ENCODE measurements at regions not wholly inside any gene's neighbourhood (a gene's known extent, or its start where the extent isn't known, plus 50 kb on each side); places are given as distances from the start of the nearest gene placed in this dataset.

GRCh38 chr4:132238697-132239096 is 910.4 kb upstream of the PCDH10 start:
- no peak for DNase-seq
- intact Hi-C loops (cut with DNase I) = no loop called here

GRCh38 chr4:132240081-132240480 is 909.0 kb upstream of the PCDH10 start:
- intact Hi-C loops (cut with DNase I) = no loop called here
- DNase-seq = no peak

GRCh38 chr4:132245319-132245718 is 903.8 kb upstream of the PCDH10 start:
- intact Hi-C loops (cut with DNase I) = no loop called here
- DNase-seq = no peak

- intact Hi-C loops (cut with DNase I) = no loop called here
- no peak for DNase-seq
These were observed 884.9 kb upstream of the PCDH10 start for GRCh38 chr4:132264176-132264575.

GRCh38 chr4:132266374-132266773 is 882.7 kb upstream of the PCDH10 start:
- no peak for DNase-seq
- intact Hi-C loops (cut with DNase I) = no loop called here

- no peak for DNase-seq
- intact Hi-C loops (cut with DNase I) = no loop called here
These were observed 881.8 kb upstream of the PCDH10 start for GRCh38 chr4:132267321-132267720.

GRCh38 chr4:132269303-132269990 is 879.6 kb upstream of the PCDH10 start:
- intact Hi-C loops (cut with DNase I) = no loop called here
- no peak for DNase-seq

GRCh38 chr4:132275583-132276121 is 873.4 kb upstream of the PCDH10 start:
- intact Hi-C loops (cut with DNase I) = no loop called here
- no peak for DNase-seq

GRCh38 chr4:132276185-132276584 is 872.9 kb upstream of the PCDH10 start:
- DNase-seq = peak in 2 of 10 donors; percentile 48 to 60
- intact Hi-C loops (cut with DNase I) = no loop called here

- intact Hi-C loops (cut with DNase I) = no loop called here
- no peak for DNase-seq
These were observed 872.1 kb upstream of the PCDH10 start for GRCh38 chr4:132276989-132277388.

GRCh38 chr4:132281733-132282132 is 867.4 kb upstream of the PCDH10 start:
- intact Hi-C loops (cut with DNase I) = no loop called here
- no peak for DNase-seq

- no peak for DNase-seq
- intact Hi-C loops (cut with DNase I) = no loop called here
These were observed 864.1 kb upstream of the PCDH10 start for GRCh38 chr4:132284910-132285426.

GRCh38 chr4:132297346-132297745 is 851.7 kb upstream of the PCDH10 start:
- DNase-seq = no peak
- intact Hi-C loops (cut with DNase I) = no loop called here

- intact Hi-C loops (cut with DNase I) = no loop called here
- no peak for DNase-seq
These were observed 849.3 kb upstream of the PCDH10 start for GRCh38 chr4:132299841-132300240.

GRCh38 chr4:132312521-132312920 is 836.6 kb upstream of the PCDH10 start:
- intact Hi-C loops (cut with DNase I) = no loop called here
- DNase-seq = no peak

GRCh38 chr4:132313852-132314251 is 835.2 kb upstream of the PCDH10 start:
- intact Hi-C loops (cut with DNase I) = no loop called here
- DNase-seq = no peak

GRCh38 chr4:132316738-132317137 is 832.4 kb upstream of the PCDH10 start:
- no peak for DNase-seq
- intact Hi-C loops (cut with DNase I) = no loop called here

- DNase-seq = no peak
- intact Hi-C loops (cut with DNase I) = no loop called here
These were observed 831.2 kb upstream of the PCDH10 start for GRCh38 chr4:132317923-132318322.

- no peak for DNase-seq
- intact Hi-C loops (cut with DNase I) = no loop called here
These were observed 820.3 kb upstream of the PCDH10 start for GRCh38 chr4:132328761-132329160.

- intact Hi-C loops (cut with DNase I) = no loop called here
- no peak for DNase-seq
These were observed 818.1 kb upstream of the PCDH10 start for GRCh38 chr4:132330994-132331393.

GRCh38 chr4:132332932-132333723 is 816.0 kb upstream of the PCDH10 start:
- DNase-seq = no peak
- intact Hi-C loops (cut with DNase I) = no loop called here

- intact Hi-C loops (cut with DNase I) = no loop called here
- no peak for DNase-seq
These were observed 815.4 kb upstream of the PCDH10 start for GRCh38 chr4:132333724-132334047.

Data from posterior cingulate gyrus (tissue), 11 donors.